GM19351 (cell line): ENCODE measurements at regions not wholly inside any gene's neighbourhood (a gene's known extent, or its start where the extent isn't known, plus 50 kb on each side); places are given as distances from the start of the nearest gene placed in this dataset.

Experiments used
- ATAC-seq: cut with Tn5 transposase; IDR thresholded peaks from one replicate; pipeline ENCODE4 v1.9.1; 2021; ENCODE audit warnings: mild to moderate bottlenecking, moderate library complexity; ENCODE audit not compliant: unreplicated experiment

- no peak for ATAC-seq
Observed at GRCh38 chr6:106918115-106918514, 56.4 kb downstream of the CD24 start.

DNA sequence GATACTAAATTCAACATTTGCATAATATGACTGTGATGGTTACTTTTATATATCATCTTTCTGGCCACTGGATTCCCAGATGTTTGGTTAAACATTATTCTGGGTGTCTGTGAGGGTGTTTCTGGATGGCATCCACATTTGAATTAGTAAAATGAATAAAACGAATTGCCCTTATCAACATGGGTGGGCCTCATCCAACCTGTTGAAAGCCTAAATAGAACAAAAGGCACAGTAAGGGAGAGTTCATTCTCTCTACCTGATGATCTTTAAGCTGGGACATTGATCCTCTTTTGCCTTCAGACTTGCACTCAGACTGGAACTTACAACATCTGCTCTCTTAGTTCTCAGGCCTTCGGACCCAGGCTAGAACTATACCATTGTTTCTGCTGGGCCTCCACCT, 57.6 kb downstream of the CD24 start:
- ATAC-seq: no peak

GRCh38 chr6:106913676-106914280, 60.8 kb downstream of the CD24 start:
- peak; percentile 85 for ATAC-seq

DNA sequence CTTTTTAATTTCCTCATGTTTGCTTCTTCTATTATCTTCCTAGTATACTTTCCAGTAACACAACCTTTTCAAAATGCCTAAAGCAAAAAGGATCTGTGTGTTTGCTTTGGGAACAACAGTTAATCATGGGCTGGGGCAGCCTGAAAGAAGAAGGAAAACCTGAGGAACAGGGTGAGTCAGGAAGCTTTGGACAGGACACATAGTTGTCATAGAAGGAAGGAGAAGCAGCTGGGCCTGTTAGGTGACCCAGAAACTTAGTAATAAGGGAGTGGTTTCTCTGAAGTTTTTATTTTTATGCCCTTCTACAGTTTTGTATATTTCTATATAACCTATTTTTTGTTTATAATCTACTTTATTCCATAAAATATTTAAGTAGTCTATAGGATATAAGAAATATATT, 61.4 kb downstream of the CD24 start:
- no peak for ATAC-seq

GRCh38 chr6:106912091-106912490, 62.4 kb downstream of the CD24 start:
- ATAC-seq: no peak

GRCh38 chr6:106910999-106911949, 63.3 kb downstream of the CD24 start:
- ATAC-seq: no peak

GRCh38 chr6:106908386-106908840, 66.1 kb downstream of the CD24 start:
- no peak for ATAC-seq

DNA sequence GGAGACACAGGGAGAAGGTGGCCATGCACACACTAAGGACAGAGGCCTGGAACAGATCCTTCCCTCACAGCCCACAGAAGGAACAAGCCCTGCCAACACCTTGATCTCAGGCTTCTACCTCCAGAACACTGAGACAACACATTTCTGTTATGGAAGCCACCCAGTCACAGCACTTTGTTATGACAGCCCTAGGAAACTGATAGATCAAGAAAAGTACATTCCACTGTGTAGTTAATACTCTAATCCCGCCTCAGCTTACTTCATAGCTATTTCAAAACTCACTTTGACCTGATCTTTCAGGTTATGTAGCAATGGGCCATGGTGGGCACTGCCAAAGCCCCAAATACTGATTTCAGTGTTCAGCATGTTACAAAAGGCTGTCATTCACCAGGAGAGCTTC, 66.8 kb downstream of the CD24 start:
- no peak for ATAC-seq

DNA sequence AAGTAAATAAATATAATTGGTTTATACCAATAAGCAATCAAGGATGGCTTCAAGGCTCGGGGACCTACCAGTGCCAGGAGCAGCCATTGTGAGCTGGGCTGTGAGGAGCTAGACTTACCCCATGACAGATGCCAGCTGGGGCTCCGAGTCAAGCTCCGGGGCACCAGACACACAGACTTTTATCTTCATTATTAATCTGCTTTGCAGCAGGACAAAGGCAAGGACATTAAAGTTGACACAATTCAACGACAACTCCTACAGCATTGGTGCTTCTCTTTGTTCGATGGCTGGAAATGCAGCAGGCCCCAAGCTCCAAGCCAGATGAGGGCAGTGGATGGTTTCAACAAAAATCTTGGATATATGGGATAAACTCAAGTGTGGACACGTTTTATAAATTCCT, 68.3 kb downstream of the CD24 start:
- no peak for ATAC-seq

- no peak for ATAC-seq
Observed at GRCh38 chr6:106903299-106903698, 71.2 kb downstream of the CD24 start.

GRCh38 chr6:106901062-106901461, 73.5 kb downstream of the CD24 start:
- no peak for ATAC-seq

DNA sequence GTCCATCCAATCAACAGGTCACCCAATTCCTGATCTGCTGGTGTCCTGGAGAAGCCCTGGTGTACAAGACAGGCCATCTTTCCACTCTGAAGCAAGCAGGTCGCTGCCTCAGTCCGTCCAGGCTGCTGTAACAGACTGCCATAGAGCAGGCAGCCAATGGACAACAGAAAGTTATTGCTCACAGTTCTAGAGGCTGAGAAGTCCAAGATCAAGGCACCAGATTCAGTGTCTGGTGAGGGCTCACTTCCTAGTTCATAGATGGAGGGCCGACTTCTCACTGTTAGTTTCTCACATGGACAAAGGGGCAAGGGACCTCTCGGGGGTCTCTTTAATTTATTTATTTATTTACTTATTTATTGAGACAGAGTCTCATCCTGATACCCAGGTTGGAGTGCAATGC, 74.8 kb downstream of the CD24 start:
- no peak for ATAC-seq

- no peak for ATAC-seq
Observed at GRCh38 chr6:106897580-106897979, 76.9 kb downstream of the CD24 start.

DNA sequence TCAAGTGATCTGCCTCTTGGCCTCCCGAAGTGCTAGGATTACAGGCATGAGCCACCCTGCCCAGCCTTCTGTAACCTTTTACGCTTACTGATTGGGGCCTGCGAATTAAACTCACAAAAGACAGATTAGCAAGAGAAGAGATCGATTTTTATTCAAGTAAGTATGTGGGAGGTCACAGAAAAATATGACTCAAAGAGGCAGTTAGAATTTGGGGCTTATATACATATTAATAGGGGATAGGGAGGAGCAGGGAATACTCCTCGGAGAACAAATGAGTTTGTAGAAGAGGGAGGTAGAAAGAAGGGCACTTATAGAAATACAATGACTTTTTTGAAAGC, 78.9 kb downstream of the CD24 start:
- no peak for ATAC-seq

DNA sequence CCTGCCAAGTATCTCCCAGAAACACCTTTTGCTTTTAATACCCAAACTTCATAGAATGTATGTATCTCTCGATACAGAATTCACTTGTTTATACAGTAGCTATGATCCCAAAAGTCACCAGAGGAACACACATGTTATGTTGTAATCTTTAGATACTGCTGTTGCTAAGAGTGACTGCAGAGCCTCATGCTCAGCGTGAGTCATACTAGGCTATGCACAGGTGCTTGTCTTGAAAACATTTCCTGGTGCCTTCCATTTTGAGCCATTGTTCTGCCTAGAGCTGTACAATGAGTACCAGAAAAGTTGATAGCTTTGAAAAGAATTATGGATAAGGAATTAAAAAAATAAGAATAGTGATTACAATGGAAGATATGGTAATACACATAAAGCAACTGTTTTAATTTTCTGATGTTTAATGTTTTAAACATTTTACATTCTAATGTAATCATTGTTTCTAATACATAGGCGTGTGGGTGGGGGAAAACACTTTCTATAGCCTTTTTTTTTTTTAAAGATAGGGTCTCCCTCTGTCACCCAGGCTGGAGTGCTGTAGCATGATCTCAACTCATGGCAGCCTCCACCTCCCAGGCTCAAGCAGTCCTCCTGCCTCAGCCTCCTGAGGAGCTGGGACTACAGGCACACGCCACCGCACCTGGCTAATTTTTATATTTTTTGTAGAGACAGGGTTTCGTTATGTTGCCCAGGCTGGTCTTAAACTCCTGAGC, 79.4 kb downstream of the CD24 start:
- ATAC-seq: no peak

DNA sequence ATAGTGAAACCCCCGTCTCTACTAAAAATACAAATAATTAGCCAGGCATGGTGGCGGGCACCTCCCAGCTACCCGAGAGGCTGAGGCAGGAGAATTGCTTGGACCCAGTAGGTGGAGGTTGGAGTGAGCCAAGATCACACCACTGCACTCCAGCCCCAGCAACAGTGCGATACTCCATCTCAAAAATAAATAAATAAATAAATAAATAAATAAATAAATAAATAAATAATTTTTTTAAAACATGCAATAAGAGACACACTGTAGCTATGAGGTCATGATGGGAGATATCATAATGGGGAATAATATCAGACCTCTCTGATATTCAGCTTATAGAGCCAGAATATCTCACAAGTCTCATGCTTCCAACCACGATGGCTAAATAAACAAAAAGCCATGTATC, 82.3 kb downstream of the CD24 start:
- ATAC-seq: no peak

GRCh38 chr6:106890447-106890846, 84.1 kb downstream of the CD24 start:
- no peak for ATAC-seq

DNA sequence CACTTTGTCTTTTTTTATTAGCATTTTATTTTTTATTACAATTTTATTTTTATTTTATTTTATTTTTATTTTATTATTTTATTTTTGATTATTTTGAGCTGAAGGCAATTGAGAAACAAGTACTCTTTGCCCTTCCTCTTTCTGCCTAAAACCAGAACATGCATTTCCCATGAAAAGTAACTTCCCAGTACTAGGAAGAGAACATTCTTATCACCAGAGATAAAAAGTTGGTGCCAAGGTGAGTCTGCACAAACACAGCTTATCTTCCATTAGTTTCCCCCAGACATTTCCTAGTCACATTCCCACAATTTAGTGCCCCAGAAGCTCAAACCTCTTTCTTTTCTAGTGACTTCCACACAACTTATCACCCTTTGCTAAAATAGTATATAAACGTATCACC, 84.8 kb downstream of the CD24 start:
- no peak for ATAC-seq

DNA sequence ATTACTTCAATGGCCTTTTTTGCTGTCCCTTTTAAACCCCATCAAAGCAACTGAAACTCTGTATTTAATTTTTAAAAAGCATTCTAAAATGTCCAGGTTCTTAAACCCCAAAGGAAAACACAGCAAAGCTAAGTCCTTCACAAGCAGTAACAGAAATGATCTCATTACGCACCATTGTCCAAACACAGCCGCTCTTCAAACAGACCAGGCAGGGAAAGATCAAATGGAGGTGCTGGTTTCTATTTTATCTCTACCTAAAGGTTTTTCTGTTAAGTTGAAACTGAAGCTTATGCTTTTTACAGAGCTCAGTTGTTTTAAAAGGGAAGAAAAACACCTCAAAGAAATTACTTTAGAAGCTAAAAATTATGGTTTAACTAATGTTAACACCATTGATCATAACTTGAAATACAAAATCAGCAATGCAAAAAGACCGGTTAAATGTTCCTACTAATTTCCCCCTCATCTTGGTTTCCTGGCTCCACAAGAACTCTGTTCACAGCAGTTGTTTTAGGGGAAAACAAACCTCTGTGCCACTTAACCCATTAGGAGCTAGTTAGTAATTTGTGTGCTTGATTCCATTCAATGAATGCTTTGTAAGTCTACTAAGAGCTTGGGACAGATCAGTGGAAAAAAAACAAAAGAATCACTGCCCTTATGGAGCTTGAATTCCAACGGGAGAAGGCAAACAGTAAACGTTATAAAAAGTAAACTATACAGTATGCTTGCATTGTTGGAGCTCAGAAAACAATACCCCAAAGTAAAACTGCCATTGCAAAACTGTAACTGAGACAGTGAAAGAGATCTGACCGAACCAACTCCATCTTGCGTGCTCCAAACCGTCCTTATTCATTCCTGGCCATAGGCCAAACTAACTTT, 87.4 kb downstream of the CD24 start:
- no peak for ATAC-seq

DNA sequence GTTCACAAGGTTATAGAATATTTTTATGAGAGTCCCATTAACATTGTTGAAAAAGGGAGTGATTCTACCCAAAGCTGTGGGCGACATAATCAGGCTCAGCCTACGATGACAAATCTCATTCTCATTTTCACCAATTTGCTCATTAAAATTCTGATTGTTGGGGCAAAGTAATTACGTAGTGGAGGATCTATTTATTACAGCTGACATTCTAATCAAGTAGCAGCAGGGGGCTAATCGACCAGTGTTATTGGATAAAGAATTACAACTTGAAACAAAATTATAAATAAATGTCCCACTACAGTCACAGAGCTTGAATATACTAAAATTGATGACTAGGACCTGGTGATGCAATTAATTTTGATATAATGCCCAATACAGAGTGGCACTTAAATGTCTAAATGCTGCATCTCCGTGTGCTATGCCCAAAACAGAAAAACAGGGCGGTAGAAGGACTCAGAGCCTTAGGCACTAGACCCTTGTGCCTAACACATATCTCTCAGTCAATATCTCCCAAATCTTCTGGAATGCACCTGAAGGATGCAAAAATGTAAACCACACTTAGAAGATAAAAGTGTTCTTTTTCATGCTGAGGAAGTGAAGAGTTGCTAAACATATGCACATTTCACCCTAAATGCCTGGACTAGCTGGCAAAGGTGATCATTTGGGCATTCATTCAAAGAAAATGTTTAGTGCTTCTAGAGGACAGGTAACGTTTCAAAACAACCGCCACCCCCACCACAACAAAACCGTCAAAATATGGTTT, 88.3 kb downstream of the CD24 start:
- no peak for ATAC-seq
